Lower lobe of right lung (tissue), 2 donors: ENCODE measurements at regions not wholly inside any gene's neighbourhood (a gene's known extent, or its start where the extent isn't known, plus 50 kb on each side); places are given as distances from the start of the nearest gene placed in this dataset.
A peak's percentile ranks its signal among the peaks of the same experiment; 100 is the strongest.
"Not testable (repeated sequence)": the region's sequence is repeated elsewhere in the genome, so short reads cannot be mapped to it uniquely, and the experiment has no call there.

Experiments used
- ATAC-seq, 2 donors: fragments of 200-7000 bp; cut with Tn5 transposase; one replicate each; pipeline ENCODE4 v1.9.1; 2020 to 2022; ENCODE audit warnings: mild to moderate bottlenecking in 2 of 2, moderate library complexity in 2 of 2
- DNase-seq: peaks from one replicate; pipeline ENCODE4 v3.0.0-alpha.2; 2020
- H3K27ac ChIP-seq: fragments of 200-600 bp; one replicate; pipeline ENCODE4 v1.8.0; 2022
- H3K27me3 ChIP-seq: fragments of 200-600 bp; one replicate; pipeline ENCODE4 v1.8.0; 2022; ENCODE audit warnings: low read depth
- H3K36me3 ChIP-seq: fragments of 200-600 bp; one replicate; pipeline ENCODE4 v1.8.0; 2022; ENCODE audit warnings: mild to moderate bottlenecking
- H3K4me1 ChIP-seq: fragments of 200-600 bp; one replicate; pipeline ENCODE4 v1.8.0; 2022
- H3K4me3 ChIP-seq: fragments of 200-600 bp; one replicate; pipeline ENCODE4 v1.8.0; 2022; ENCODE audit warnings: mild to moderate bottlenecking
- H3K9me3 ChIP-seq: fragments of 200-600 bp; one replicate; pipeline ENCODE4 v1.8.0; 2022
- CTCF ChIP-seq: fragments of 200-600 bp; IDR thresholded peaks from one replicate; pipeline ENCODE4 v1.8.0; 2022; ENCODE audit warnings: antibody characterized with exemption, mild to moderate bottlenecking
- intact Hi-C: fragments of 100-400 bp; cut with DNase I; formaldehyde crosslinking; loops from one replicate; pipeline ENCODE4 v1.11.0; 2022
- donor health status: DM: no; HTN: yes; CAD: no; lungs with severe emphysema.

- Histone ChIP-seq H3K4me1 (peaks cover 35% of the 10 kb centered on the region), H3K27ac (no peak overlapping the region), H3K36me3 (no peaks in the 10 kb centered on the region), H3K4me3 (no peak overlapping the region), H3K9me3 (no peaks in the 10 kb centered on the region), H3K27me3 (peaks cover 5% of the 10 kb centered on the region)
- ATAC-seq (peak in 1 of 2 donors; percentile 6), DNase-seq (no peak)
- TF ChIP-seq CTCF, result no peak
- intact Hi-C loops, result no loop called here
Observed at GRCh38 chr20:6698056-6698455, 69.4 kb upstream of the BMP2 start.

- no peak overlapping the region for H3K4me3 ChIP-seq
- DNase-seq (no peak), ATAC-seq (no peak)
- H3K9me3 ChIP-seq, result no peaks in the 10 kb centered on the region
- H3K27ac ChIP-seq, result no peak overlapping the region
- peaks cover 5% of the 10 kb centered on the region for H3K27me3 ChIP-seq
- intact Hi-C loops, result no loop called here
- peaks cover 28% of the 10 kb centered on the region for H3K4me1 ChIP-seq
- TF ChIP-seq CTCF, result no peak
- H3K36me3 ChIP-seq, result no peaks in the 10 kb centered on the region
Observed at GRCh38 chr20:6697228-6697972, 70.1 kb upstream of the BMP2 start.

GRCh38 chr20:6696001-6696400, 71.5 kb upstream of the BMP2 start:
- Histone ChIP-seq H3K4me3 (no peak overlapping the region), H3K4me1 (peaks cover 15% of the 10 kb centered on the region), H3K36me3 (no peaks in the 10 kb centered on the region), H3K9me3 (no peaks in the 10 kb centered on the region), H3K27me3 (peaks cover 5% of the 10 kb centered on the region), H3K27ac (no peak overlapping the region)
- TF ChIP-seq CTCF, result no peak
- intact Hi-C loops, result no loop called here
- DNase-seq, result no peak
- no peak for ATAC-seq

DNA sequence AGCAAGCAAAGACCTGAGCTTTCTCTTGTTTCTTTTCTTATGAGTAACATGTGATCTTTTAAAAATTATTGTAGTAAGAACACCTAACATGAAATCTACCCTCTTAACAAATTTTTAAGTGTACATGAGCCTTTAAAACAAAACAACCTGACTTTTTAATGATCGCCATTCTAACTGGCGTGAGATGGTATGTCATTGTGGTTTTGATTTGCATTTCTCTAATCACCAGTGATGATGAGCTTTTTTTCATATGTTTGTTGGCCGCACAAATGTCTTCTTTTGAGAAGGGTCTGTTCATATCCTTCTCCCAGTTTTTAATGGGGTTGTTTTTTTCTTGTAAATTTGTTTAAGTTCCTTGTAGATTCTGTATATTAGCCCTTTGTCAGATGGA, 73.7 kb upstream of the BMP2 start:
- ATAC-seq, H3K27me3 ChIP-seq, intact Hi-C loops, H3K27ac ChIP-seq, H3K9me3 ChIP-seq, H3K4me1 ChIP-seq, H3K36me3 ChIP-seq, H3K4me3 ChIP-seq, DNase-seq: not testable (repeated sequence)

DNA sequence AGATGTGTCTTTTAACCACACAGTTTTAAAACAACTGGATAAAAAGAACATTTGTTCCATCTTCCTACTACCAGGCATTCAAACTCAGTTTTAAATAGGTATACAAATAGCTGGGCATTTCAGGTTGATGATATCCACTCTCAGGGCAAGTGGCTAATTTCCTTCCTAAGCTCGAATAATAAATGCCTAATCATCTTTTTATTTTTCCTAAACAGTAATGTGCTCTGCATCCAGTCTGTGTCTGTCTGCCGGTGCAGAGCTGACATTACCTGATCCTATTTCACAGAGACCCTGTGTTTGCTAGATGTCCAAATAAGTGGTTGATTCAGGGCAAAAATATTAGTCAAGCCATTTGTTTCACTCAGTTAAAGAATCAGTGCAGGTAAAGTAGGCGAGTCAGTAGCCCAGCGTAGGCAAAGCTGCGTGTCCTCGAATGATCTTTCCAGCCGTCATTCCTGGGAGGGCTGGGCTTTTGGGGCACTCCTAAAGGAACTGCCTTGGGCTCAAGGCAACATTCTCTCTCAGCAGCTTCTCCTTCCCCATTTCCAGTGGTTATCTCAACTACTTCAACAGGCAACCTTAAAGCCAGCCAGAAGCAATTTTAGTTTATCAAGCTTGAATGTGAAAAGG, 74.2 kb upstream of the BMP2 start:
- no peak overlapping the region for H3K27ac ChIP-seq
- H3K4me1 ChIP-seq, result no peaks in the 10 kb centered on the region
- no peaks in the 10 kb centered on the region for H3K36me3 ChIP-seq
- no peak for DNase-seq
- peaks cover 5% of the 10 kb centered on the region for H3K27me3 ChIP-seq
- intact Hi-C loops, result no loop called here
- TF ChIP-seq CTCF, result no peak
- peak in 1 of 2 donors; percentile 69 for ATAC-seq
- H3K4me3 ChIP-seq, result no peak overlapping the region
- no peaks in the 10 kb centered on the region for H3K9me3 ChIP-seq

GRCh38 chr20:6692566-6693173, 74.8 kb upstream of the BMP2 start:
- intact Hi-C loops, result no loop called here
- Histone ChIP-seq H3K27ac (no peak overlapping the region), H3K9me3 (no peaks in the 10 kb centered on the region), H3K36me3 (no peaks in the 10 kb centered on the region), H3K27me3 (peaks cover 5% of the 10 kb centered on the region), H3K4me1 (no peaks in the 10 kb centered on the region), H3K4me3 (no peak overlapping the region)
- ATAC-seq (peak; percentile 65 to 78), DNase-seq (no peak)
- TF ChIP-seq CTCF, result no peak
